C4-2B (cell line): ENCODE measurements at regions not wholly inside any gene's neighbourhood (a gene's known extent, or its start where the extent isn't known, plus 50 kb on each side); places are given as distances from the start of the nearest gene placed in this dataset.
"Not testable (repeated sequence)": the region's sequence is repeated elsewhere in the genome, so short reads cannot be mapped to it uniquely, and the experiment has no call there.

Experiments
- H3K27ac ChIP-seq: fragments of 450-650 bp; 2 replicates; pipeline ENCODE4 v1.5.1; 2017
- ZFX ChIP-seq: fragments of 450-650 bp; IDR thresholded peaks from 2 replicates; pipeline ENCODE4 v1.6.1; 2017
- TF ChIP-seq, protein P1 (sequence below): fragments of 450-650 bp; conservative IDR thresholded peaks from 2 replicates; pipeline ENCODE4 v1.5.1; 2017; ENCODE audit warnings: mild to moderate bottlenecking

DNA sequence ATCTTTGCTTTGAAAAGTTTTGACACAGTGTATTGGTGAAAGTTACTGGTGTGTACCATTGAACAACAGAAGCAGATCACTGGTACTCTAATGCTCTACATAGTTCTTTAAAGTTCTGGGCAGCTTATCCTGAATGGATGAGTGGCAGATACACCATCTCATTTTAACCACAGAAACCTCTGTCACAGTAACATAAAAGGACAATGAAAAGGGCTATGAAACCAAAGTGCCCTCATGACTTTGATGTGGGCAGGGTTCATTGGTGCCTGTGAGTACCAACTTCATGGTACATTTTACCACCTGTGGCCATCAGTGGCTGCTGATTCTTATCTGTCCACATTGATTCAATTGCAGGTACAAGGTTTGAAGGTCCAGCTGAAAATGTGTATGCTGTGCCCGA, 285.7 kb upstream of the PREP start:
- H3K27ac ChIP-seq: no peak overlapping the region
- no peak for TF ChIP-seq ZFX
- TF ChIP-seq, protein P1, sequence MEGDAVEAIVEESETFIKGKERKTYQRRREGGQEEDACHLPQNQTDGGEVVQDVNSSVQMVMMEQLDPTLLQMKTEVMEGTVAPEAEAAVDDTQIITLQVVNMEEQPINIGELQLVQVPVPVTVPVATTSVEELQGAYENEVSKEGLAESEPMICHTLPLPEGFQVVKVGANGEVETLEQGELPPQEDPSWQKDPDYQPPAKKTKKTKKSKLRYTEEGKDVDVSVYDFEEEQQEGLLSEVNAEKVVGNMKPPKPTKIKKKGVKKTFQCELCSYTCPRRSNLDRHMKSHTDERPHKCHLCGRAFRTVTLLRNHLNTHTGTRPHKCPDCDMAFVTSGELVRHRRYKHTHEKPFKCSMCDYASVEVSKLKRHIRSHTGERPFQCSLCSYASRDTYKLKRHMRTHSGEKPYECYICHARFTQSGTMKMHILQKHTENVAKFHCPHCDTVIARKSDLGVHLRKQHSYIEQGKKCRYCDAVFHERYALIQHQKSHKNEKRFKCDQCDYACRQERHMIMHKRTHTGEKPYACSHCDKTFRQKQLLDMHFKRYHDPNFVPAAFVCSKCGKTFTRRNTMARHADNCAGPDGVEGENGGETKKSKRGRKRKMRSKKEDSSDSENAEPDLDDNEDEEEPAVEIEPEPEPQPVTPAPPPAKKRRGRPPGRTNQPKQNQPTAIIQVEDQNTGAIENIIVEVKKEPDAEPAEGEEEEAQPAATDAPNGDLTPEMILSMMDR: no peak

DNA sequence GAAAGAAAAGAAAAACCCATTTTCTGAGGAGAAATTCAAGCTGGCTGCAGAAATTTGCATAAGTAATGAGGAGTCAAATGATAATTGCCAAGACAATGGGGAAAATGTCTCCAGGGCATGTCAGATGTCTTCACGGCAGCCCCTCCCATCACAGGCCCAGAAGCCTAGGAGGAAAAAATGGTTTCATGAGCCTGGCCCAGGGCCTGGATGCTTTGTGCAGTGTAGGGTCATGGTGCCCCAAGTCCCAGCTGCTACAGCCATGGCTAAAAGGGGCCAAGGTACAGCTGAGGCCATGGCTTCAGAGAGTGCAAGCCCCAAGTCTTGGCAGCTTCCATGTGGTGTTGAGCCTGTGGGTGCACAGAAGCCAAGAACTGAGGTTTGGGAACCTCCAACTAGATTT, 283.9 kb upstream of the PREP start:
- not testable (repeated sequence) for H3K27ac ChIP-seq

DNA sequence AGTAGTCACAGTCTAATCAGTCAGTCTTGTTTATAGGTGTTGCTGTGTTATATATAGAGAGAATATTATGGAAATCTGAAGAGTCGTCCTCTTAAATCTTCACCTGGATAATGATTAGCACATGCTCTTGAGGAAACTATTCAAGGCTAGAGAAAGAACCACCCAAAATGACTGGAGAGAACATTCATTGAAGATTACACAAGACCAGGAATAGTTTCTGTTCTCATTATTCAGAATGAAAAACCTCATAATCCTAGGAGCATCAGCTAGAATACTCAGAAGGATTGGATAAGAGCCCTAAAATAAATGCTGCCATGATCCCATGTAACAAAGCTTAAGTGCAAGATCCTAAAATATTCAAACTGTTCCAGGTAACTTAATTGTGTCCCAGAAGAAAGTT, 278.2 kb upstream of the PREP start:
- H3K27ac ChIP-seq: no peak overlapping the region
- TF ChIP-seq ZFX: no peak
- TF ChIP-seq, protein P1: no peak

DNA sequence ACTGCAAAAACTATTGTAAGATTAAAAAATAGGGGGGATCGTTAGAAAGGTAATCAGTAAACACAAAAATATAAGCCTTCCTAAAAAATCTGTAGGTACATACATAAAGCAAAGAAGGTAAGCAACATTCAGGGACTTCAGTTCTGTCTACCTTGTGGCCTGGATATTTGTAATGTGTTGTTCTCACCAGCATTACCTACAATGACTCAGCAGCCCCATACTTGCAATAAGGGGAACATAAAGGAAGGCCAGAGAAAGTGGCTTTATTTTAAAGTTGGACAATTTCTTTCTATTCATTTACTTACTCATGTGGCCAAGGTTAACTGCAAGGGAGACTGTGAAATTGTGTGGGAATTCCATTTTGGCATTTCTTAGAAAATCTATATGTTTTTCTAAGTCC, 277.2 kb upstream of the PREP start:
- H3K27ac ChIP-seq: no peak overlapping the region
- TF ChIP-seq, protein P1: no peak
- no peak for TF ChIP-seq ZFX

DNA sequence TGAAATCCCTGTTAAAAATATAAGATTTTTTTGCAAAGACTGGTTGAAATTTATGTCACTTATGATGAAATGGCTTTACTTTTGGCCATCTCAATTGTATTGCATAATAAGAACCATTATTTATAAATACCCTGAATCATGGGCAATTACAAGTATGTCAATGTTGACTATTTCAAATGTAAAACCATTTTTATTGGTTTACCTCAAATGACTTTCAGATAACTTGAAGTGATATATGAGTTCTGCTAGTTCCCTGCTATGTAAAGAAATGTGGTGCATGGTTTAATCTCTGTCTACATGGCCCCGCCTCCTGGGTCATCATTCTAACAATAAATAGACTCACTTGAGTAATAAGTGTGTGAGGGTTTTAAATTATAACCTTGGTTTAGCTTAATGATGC, 275.6 kb upstream of the PREP start:
- no peak overlapping the region for H3K27ac ChIP-seq
- TF ChIP-seq, protein P1: no peak
- no peak for TF ChIP-seq ZFX

DNA sequence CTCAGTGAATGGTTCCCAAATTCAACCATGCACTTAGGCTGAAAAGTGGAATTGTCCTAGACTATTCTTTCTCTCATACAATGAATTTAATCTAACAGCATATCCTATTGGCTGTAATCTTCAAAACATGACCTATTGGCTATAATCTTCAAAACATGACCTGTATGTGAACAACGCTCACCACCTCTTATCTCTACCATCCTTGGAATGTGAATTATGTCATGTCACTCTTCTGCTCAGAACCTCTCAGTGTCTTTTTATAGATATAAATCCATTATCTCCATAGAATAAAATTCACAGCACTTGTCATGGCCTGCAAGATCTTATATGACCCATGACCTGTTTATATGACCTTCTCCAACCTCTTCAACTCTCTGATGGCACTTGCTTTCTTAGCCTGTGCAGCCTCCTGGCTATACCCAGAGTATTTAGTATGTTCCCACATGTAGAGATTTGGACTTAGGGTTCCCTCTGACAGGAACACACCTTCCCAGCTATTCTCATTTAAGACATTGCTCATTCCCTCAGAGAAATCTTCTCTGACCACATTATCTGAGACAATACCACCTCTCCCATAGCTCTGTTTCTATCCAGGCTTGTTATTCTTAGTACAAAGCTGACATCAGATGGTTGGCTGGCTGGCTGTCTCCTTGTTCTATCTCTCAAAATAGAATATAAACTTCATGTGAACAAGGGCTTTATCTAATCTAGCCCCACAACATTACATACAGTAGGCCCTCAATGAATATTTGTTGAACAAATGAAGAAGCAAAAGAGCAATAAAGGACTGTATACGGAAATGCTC, 275.0 kb upstream of the PREP start:
- TF ChIP-seq, protein P1: no peak
- TF ChIP-seq ZFX: no peak
- peak overlapping the region; percentile 42; the same call in 1 of the 2 replicates for H3K27ac ChIP-seq

DNA sequence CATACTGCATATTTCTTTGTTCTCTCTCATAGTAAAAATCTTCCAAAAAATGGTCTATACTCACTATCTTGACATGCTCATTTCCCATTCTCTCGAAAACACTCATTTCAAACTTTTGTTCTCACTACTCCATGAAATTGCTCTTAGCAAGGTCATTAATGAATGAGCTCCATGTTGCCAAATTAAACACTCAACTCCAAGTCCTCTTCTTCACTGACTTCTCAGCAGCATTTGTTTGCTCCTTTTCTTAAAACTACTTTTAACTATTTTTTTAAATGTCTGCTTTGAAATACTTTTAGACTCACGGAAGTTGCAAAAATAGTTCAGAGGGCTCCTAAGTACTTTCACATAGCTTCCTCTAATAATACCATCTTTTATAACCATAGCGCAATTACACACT, 274.0 kb upstream of the PREP start:
- no peak overlapping the region for H3K27ac ChIP-seq
- TF ChIP-seq ZFX: no peak
- TF ChIP-seq, protein P1: no peak
